Coronary artery (tissue), 2 donors: ENCODE measurements at regions not wholly inside any gene's neighbourhood (a gene's known extent, or its start where the extent isn't known, plus 50 kb on each side); places are given as distances from the start of the nearest gene placed in this dataset.
"Not testable (repeated sequence)": the region's sequence is repeated elsewhere in the genome, so short reads cannot be mapped to it uniquely, and the experiment has no call there.

Experiments
- DNase-seq: peaks from one replicate; pipeline ENCODE4 v3.0.0-alpha.2; 2017; ENCODE audit warnings: low spot score
- H3K27ac ChIP-seq, 2 donors: fragments of 200-600 bp; sonication (generic); one replicate each; pipeline ENCODE4 v1.5.1; 2016 to 2019
- H3K4me3 ChIP-seq: fragments of 200-600 bp; sonication (generic); 2 replicates; pipeline ENCODE4 v1.5.1; 2016; ENCODE audit warnings: mild to moderate bottlenecking, moderate library complexity
- TF ChIP-seq, protein P1 (sequence below): fragments of 200-600 bp; sonication (generic); IDR thresholded peaks from one replicate; pipeline ENCODE4 v1.5.1; 2019; ENCODE audit warnings: antibody characterized with exemption

DNA sequence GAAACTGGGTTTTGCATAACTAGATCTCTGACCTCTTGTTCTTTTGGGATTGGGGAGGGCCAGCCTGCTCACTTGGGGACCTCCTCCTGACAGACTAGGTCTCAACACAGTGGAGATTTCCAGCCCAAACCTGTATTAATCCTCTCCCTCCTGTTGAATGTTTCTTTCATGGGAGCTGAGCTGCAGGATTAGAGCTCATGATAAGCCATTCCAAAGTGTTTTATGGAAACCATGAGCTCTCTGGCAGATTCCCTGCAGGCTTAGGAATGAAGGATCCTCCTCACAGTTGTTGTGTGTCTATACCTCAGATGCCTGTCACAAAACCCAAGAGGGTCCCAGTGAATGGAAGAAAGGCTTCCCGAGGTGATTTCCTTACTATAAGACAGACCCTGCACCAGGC, 248.4 kb upstream of the B3GAT1 start:
- Histone ChIP-seq H3K4me3 (no peak overlapping the region), H3K27ac (no peak overlapping the region)
- TF ChIP-seq, protein P1, sequence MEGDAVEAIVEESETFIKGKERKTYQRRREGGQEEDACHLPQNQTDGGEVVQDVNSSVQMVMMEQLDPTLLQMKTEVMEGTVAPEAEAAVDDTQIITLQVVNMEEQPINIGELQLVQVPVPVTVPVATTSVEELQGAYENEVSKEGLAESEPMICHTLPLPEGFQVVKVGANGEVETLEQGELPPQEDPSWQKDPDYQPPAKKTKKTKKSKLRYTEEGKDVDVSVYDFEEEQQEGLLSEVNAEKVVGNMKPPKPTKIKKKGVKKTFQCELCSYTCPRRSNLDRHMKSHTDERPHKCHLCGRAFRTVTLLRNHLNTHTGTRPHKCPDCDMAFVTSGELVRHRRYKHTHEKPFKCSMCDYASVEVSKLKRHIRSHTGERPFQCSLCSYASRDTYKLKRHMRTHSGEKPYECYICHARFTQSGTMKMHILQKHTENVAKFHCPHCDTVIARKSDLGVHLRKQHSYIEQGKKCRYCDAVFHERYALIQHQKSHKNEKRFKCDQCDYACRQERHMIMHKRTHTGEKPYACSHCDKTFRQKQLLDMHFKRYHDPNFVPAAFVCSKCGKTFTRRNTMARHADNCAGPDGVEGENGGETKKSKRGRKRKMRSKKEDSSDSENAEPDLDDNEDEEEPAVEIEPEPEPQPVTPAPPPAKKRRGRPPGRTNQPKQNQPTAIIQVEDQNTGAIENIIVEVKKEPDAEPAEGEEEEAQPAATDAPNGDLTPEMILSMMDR, result no peak
- no peak for DNase-seq

DNA sequence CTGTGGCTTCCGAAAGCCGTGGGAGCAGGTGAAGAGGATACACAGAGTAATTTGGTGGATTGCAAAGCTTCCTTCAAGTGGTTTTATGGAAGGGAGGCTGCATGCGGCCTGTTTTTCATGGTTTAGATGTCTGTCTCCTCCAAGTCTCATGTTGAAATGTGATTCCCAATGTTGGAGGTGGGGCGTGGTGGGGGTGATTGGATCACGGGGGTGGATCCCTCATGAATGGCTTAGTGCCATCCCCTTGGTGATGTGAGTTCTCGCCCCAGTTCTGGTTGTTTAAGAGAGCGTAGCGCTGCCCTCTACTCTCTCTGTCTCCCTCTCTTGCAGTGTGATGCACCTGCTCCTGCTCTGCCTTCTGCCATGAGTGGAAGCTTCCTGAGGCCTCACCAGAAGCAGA, 247.8 kb upstream of the B3GAT1 start:
- TF ChIP-seq, protein P1, result no peak
- DNase-seq, result peak; percentile 47
- Histone ChIP-seq H3K27ac (no peak overlapping the region), H3K4me3 (no peak overlapping the region)

DNA sequence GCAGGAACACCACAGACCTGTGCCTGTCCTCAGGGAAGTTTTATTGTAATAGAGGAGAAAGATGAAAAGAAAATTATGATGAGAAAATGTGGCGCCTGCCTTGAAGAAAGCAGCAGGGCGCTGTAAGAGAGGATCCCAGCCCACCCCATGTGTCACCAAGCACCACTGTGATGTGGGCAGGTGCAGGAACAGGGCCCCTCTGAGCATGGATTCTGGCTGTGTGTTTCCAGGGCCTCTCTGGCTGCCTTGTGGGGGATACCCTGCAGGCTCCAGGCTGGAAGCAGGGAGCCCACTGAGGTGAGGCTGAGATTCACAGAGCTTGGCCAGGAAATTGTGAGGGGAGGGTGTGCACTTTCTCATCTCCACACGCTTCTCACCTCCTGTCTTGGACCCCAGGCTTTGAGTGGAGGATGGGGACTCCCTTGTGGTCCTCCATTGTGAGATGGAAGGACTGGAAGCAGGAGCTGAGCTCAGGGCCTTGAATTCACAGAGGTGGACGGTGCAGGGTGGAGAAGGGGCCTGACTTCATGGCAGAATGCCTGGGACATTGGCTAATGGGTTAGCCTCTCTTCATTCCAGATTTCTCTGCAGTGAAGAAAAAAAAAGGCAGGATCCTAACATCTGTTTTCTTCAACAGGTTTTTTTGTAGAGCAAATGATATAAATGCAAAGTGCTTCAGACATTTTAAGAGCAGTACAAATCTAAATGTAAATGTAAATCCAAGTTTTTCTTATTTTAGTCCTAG, 246.6 kb upstream of the B3GAT1 start:
- peak; percentile 61 for DNase-seq
- TF ChIP-seq, protein P1, result no peak
- Histone ChIP-seq H3K27ac (no peak overlapping the region), H3K4me3 (no peak overlapping the region)

DNA sequence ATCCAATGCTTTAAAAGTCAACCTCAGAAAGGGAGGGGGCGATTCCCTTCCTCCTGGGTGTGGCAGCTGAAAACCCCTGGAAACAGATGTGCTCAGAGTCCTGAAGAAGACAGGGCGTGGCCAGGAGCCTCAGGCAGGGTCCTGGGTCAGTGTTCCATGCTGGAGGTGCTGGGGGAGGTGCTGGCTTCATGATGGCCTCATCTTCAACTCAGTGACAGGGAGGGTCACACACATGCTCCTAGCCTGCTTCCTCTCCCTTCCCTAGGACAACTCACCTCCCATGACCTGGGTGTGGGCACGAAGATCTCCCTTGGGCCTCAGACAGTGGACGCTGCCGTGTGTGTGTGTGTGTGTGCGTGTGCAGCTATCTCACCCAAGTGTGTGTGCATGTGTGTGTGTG, 245.6 kb upstream of the B3GAT1 start:
- peak; percentile 43 for DNase-seq
- no peak overlapping the region for H3K4me3 ChIP-seq
- H3K27ac ChIP-seq, result no peak overlapping the region
- TF ChIP-seq, protein P1, result no peak

DNA sequence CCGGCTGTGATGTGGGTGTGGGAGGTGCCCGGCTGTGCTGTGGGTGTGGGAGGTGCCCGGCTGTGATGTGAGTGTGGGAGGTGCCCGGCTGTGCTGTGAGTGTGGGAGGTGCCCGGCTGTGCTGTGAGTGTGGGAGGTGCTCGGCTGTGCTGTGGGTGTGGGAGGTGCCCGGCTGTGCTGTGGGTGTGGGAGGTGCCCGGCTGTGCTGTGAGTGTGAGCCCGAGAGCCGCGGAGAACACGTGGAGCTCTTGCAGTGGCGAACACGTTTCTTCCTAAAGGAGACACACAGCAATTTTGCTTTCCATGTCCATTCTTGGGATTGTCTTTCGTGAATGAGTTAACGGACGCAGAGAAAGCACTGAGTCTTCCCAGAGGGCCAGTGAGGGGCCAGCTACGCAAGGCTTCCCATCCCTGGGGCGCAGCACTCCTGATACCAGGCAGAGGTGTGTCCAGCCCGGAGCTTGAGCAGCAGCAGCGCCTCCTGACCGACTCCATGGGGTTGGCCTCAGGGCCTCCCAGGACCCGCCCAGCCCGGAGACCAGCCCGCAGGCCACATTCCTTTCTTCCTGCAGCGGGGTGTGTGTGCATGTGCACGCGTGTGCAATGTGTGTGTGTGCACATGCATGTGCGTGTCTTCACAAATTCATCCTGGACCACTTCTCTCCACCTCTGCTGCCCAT, 245.0 kb upstream of the B3GAT1 start:
- TF ChIP-seq, protein P1, result no peak
- Histone ChIP-seq H3K27ac (no peak overlapping the region), H3K4me3 (no peak overlapping the region)
- no peak for DNase-seq

DNA sequence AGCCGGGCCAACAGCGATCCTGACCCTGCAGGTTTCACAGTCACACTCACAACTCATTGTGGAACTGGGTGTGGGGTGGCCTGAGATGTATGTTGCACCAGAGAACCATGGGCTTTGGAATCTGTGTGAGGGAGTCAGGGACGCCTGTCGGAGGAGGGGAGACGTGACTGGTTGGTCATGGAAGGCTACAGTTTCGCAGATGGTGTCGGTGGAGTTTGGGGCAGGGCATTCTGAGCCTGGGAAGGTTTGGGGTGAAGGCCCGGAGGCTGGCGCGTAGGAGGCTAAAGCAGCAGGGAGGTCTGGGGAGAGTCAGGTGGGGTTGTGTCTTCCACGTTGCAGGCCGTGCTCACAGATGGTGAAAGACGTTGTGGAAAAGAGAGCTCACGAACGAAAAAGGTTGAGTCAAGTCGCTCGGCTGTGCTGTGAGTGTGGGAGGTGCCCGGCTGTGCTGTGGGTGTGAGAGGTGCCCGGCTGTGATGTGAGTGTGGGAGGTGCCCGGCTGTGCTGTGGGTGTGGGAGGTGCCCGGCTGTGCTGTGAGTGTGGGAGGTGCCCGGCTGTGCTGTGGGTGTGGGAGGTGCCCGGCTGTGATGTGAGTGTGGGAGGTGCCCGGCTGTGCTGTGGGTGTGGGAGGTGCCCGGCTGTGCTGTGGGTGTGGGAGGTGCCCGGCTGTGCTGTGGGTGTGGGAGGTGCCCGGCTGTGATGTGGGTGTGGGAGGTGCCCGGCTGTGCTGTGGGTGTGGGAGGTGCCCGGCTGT, 244.2 kb upstream of the B3GAT1 start:
- H3K27ac ChIP-seq, H3K4me3 ChIP-seq: not testable (repeated sequence)
- peak; percentile 46 for DNase-seq

DNA sequence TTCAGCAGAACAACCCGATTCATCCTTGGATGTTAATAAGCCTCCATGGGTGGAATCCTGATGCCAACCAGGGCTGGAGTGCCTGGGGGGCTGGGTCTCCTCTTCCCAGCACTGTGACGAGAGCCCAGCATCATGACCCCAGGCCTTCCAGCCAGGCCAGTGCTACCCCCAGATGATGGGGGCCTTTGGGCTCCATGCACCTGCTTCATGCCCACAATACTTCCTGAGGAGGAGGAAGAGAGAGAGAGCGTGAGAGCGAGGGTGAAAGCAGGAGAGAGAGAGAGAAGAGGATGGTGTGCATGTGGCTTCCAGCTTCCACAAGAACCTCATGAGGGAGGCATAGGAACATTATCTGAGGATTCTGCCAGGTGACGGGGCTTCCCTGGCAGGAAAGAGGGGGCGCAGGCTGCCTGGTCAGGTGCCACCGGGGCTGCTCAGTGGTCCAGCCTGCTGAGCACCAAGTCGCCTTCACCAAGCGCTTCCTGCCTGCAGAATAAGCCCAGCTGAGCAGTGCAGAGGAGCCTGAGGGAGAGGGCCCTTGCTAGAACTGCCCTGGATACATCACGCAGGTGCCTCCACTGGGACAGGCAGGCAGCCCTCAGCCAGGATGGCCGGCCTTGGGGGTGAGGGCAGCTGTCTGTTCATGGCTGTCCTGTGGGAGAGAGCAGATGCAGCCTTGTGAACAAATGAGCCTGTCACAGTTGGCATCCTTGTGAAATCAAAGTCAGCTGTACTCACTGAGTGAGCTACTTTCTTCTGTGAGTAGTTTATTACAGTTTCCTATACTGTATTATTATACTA, 243.3 kb upstream of the B3GAT1 start:
- H3K27ac ChIP-seq, result no peak overlapping the region
- TF ChIP-seq, protein P1, result no peak
- DNase-seq, result no peak
- H3K4me3 ChIP-seq, result no peak overlapping the region
